ENCODE measurements at regions not wholly inside any gene's neighbourhood (a gene's known extent, or its start where the extent isn't known, plus 50 kb on each side); places are given as distances from the start of the nearest gene placed in this dataset.

DNA sequence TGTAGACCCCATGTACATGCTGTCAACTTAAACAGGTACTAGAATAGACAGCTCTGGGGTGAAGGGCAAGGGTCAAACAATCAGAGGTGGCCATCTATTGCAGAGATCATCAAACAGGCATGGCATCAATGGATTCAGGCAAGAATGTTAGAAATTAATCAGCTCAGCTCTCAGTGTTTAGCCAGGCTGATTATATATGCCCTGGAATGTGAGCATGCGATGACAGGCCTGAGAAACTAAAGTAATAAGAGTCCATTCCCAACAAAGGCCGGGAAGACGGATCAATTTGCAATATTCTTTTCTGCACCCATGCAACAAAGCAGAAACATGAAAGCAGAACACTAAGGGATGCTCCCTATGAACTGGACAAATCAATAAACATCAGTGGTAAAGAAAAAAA, 380.5 kb upstream of the SPRED2 start:
- Histone ChIP-seq H3K4me3 (ENCODE audit: low read depth in 2 of 2, low read length in 2 of 2) (no peak overlapping the region), H3K27me3 (ENCODE audit: control insufficient read depth, insufficient read depth, low read length) (no peaks in the 10 kb centered on the region), H3K36me3 (ENCODE audit: control insufficient read depth, insufficient read depth, low read length) (no peaks in the 10 kb centered on the region), H3K4me1 (ENCODE audit: control insufficient read depth, insufficient read depth, low read length) (no peaks in the 10 kb centered on the region), H3K27ac (ENCODE audit: low read length) (no peak overlapping the region), H3K9me3 (ENCODE audit: control insufficient read depth, insufficient read depth, low read depth, low read length) (no peaks in the 10 kb centered on the region; the same call in 1 of the 2 replicates)
- DNase-seq (ENCODE audit: low read depth, low spot score) (no peak), ATAC-seq (no peak)
- in situ Hi-C loops (cut with HindIII; ENCODE audit: low pct_unique_long_range_greater_than_20kb, low sequenced_read_pairs) = no loop called here
- no TSS peak for BruUV-seq (replicated peaks)
- TF ChIP-seq SIN3A (IDR thresholded peaks at IDR 0.05; ENCODE audit: borderline replicate concordance, insufficient read depth, low read depth, low read length) (no peak), TCF7L2 (IDR thresholded peaks at IDR 0.05; ENCODE audit: low read depth, low read length) (no peak)
- ChIA-PET CTCF (no interaction called here), POLR2A (no interaction called here)
- intact Hi-C loops (cut with micrococcal nuclease; ENCODE audit: unreplicated experiment) = no loop called here

DNA sequence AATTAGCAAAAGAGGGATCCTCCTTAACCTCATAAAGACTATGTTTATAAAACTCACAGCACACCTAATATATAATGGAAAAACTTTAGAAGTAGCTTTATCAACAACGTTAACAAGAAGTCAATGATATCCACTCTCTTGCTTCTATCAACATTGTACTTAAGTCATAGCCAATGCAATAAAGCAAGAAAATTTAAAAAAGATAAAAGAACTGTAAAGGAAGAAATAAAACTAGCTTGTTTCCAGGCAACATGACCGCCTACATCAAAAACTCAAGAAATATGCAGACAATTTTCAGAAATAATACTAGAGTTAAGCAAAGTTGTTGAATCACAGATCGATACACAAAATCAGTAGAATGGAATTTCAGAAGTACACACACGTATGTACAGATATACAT, 375.5 kb upstream of the SPRED2 start:
- ATAC-seq (no peak), DNase-seq (ENCODE audit: low read depth, low spot score) (no peak)
- Histone ChIP-seq H3K4me3 (ENCODE audit: low read depth in 2 of 2, low read length in 2 of 2) (no peak overlapping the region), H3K27me3 (ENCODE audit: control insufficient read depth, insufficient read depth, low read length) (no peaks in the 10 kb centered on the region), H3K4me1 (ENCODE audit: control insufficient read depth, insufficient read depth, low read length) (no peaks in the 10 kb centered on the region), H3K36me3 (ENCODE audit: control insufficient read depth, insufficient read depth, low read length) (no peaks in the 10 kb centered on the region), H3K27ac (ENCODE audit: low read length) (no peak overlapping the region), H3K9me3 (ENCODE audit: control insufficient read depth, insufficient read depth, low read depth, low read length) (no peaks in the 10 kb centered on the region; the same call in 1 of the 2 replicates)
- no TSS peak for BruUV-seq (replicated peaks)
- in situ Hi-C loops (cut with HindIII; ENCODE audit: low pct_unique_long_range_greater_than_20kb, low sequenced_read_pairs) (no loop called here), intact Hi-C loops (cut with micrococcal nuclease; ENCODE audit: unreplicated experiment) (no loop called here)
- TF ChIP-seq, protein P1, sequence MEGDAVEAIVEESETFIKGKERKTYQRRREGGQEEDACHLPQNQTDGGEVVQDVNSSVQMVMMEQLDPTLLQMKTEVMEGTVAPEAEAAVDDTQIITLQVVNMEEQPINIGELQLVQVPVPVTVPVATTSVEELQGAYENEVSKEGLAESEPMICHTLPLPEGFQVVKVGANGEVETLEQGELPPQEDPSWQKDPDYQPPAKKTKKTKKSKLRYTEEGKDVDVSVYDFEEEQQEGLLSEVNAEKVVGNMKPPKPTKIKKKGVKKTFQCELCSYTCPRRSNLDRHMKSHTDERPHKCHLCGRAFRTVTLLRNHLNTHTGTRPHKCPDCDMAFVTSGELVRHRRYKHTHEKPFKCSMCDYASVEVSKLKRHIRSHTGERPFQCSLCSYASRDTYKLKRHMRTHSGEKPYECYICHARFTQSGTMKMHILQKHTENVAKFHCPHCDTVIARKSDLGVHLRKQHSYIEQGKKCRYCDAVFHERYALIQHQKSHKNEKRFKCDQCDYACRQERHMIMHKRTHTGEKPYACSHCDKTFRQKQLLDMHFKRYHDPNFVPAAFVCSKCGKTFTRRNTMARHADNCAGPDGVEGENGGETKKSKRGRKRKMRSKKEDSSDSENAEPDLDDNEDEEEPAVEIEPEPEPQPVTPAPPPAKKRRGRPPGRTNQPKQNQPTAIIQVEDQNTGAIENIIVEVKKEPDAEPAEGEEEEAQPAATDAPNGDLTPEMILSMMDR (IDR thresholded peaks at IDR 0.05) = no peak
- TF ChIP-seq TCF7L2 (IDR thresholded peaks at IDR 0.05; ENCODE audit: low read depth, low read length) (no peak), SIN3A (IDR thresholded peaks at IDR 0.05; ENCODE audit: borderline replicate concordance, insufficient read depth, low read depth, low read length) (no peak), POLR2AphosphoS5 (IDR thresholded peaks at IDR 0.05; ENCODE audit: low read depth, low read length) (no peak)
- TF ChIP-seq, protein P2, sequence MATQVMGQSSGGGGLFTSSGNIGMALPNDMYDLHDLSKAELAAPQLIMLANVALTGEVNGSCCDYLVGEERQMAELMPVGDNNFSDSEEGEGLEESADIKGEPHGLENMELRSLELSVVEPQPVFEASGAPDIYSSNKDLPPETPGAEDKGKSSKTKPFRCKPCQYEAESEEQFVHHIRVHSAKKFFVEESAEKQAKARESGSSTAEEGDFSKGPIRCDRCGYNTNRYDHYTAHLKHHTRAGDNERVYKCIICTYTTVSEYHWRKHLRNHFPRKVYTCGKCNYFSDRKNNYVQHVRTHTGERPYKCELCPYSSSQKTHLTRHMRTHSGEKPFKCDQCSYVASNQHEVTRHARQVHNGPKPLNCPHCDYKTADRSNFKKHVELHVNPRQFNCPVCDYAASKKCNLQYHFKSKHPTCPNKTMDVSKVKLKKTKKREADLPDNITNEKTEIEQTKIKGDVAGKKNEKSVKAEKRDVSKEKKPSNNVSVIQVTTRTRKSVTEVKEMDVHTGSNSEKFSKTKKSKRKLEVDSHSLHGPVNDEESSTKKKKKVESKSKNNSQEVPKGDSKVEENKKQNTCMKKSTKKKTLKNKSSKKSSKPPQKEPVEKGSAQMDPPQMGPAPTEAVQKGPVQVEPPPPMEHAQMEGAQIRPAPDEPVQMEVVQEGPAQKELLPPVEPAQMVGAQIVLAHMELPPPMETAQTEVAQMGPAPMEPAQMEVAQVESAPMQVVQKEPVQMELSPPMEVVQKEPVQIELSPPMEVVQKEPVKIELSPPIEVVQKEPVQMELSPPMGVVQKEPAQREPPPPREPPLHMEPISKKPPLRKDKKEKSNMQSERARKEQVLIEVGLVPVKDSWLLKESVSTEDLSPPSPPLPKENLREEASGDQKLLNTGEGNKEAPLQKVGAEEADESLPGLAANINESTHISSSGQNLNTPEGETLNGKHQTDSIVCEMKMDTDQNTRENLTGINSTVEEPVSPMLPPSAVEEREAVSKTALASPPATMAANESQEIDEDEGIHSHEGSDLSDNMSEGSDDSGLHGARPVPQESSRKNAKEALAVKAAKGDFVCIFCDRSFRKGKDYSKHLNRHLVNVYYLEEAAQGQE (IDR thresholded peaks at IDR 0.05; ENCODE audit: insufficient read depth in 1 of 2, low read depth in 2 of 2, low read length in 1 of 2) = no peak
- ChIA-PET CTCF (no interaction called here), POLR2A (no interaction called here)

DNA sequence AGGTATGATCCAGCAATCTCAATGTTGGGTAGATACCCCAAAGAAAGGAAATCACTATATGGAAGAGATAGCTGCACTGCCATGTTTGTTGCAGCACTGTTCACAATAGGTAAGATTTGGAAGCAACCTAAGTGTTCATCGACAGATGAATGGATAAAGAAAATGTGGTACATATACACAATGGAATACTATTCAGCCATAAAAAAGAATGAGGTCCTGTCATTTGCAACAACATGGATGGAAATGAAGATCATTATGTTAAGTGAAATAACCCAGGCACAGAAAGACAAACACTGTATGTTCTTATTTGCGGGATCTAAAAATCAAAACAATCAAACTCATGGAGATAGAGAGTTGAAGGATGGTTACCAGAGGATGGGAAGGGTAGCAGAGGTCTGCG, 372.4 kb upstream of the SPRED2 start:
- ATAC-seq = no peak
- Histone ChIP-seq H3K27ac (ENCODE audit: low read length) (no peak overlapping the region), H3K9me3 (ENCODE audit: control insufficient read depth, insufficient read depth, low read depth, low read length) (no peaks in the 10 kb centered on the region; the same call in 1 of the 2 replicates), H3K36me3 (ENCODE audit: control insufficient read depth, insufficient read depth, low read length) (no peaks in the 10 kb centered on the region), H3K4me1 (ENCODE audit: control insufficient read depth, insufficient read depth, low read length) (no peaks in the 10 kb centered on the region), H3K4me3 (ENCODE audit: low read depth in 2 of 2, low read length in 2 of 2) (no peak overlapping the region), H3K27me3 (ENCODE audit: control insufficient read depth, insufficient read depth, low read length) (no peaks in the 10 kb centered on the region)
- ChIA-PET CTCF (no interaction called here), POLR2A (no interaction called here)
- intact Hi-C loops (cut with micrococcal nuclease; ENCODE audit: unreplicated experiment) (no loop called here), in situ Hi-C loops (cut with HindIII; ENCODE audit: low pct_unique_long_range_greater_than_20kb, low sequenced_read_pairs) (no loop called here)
- BruUV-seq (replicated peaks) = no TSS peak
- DNase-seq (ENCODE audit: low read depth, low spot score) = no peak
- TF ChIP-seq SIN3A (IDR thresholded peaks at IDR 0.05; ENCODE audit: borderline replicate concordance, insufficient read depth, low read depth, low read length) (no peak), TCF7L2 (IDR thresholded peaks at IDR 0.05; ENCODE audit: low read depth, low read length) (no peak), POLR2AphosphoS5 (IDR thresholded peaks at IDR 0.05; ENCODE audit: low read depth, low read length) (no peak)
- TF ChIP-seq, protein P1 (IDR thresholded peaks at IDR 0.05) = no peak
- TF ChIP-seq, protein P2 (IDR thresholded peaks at IDR 0.05; ENCODE audit: insufficient read depth in 1 of 2, low read depth in 2 of 2, low read length in 1 of 2) = no peak

All from Panc1 (cell line).